Activated naive CD8-positive, alpha-beta T cell (primary cell): ENCODE measurements at regions not wholly inside any gene's neighbourhood (a gene's known extent, or its start where the extent isn't known, plus 50 kb on each side); places are given as distances from the start of the nearest gene placed in this dataset.

ENCODE experiments used
- H3K27ac Mint-ChIP-seq: one replicate; pipeline ENCODE4 v1.8.0; 2021; ENCODE audit warnings: mixed read lengths
- H3K27me3 Mint-ChIP-seq: one replicate; pipeline ENCODE4 v1.8.0; 2021; ENCODE audit warnings: mixed read lengths
- H3K36me3 Mint-ChIP-seq: one replicate; pipeline ENCODE4 v1.8.0; 2021; ENCODE audit warnings: mixed read lengths
- H3K4me1 Mint-ChIP-seq: one replicate; pipeline ENCODE4 v1.8.0; 2021; ENCODE audit warnings: low read depth, mixed read lengths
- H3K4me3 Mint-ChIP-seq: one replicate; pipeline ENCODE4 v1.8.0; 2021; ENCODE audit warnings: mild to moderate bottlenecking, mixed read lengths
- H3K9me3 Mint-ChIP-seq: one replicate; pipeline ENCODE4 v1.8.0; 2021; ENCODE audit warnings: low read depth, mixed read lengths

DNA sequence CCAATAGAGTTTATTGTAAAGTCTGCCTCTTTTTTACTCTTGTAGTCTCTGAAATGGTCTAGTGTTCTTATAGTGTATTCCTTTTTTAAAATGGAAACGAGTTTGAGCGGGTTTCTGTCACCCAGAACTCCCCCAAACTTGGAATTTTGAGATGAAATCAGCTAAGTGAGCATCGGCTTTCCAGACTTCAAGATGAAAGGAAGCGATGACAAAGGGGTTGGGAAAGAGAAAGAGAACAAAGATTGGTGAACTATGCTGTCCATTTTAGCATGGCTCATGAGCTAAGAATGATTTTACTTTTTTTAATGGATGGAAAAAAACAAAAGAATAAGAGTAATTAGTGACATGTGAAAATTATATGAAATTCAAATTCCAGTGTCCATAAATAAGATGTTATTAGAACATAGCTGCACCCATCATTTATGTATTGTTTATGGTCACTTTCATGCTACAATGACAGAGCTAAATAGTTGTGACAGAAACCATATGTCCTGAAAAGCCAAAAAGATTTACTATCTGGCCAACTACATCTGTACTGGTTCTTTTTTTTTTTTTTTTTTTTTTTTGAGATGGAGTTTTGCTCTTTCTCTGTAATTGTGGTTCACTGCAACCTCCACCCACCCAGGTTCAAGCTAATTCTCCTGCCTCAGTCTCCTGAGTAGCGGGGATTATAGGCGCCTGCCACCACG, 52.7 kb upstream of the PDZRN3 start:
- H3K27me3 Mint-ChIP-seq = peaks cover 4% of the 10 kb centered on the region
- H3K9me3 Mint-ChIP-seq = peaks cover 6% of the 10 kb centered on the region
- H3K4me3 Mint-ChIP-seq = no peak overlapping the region
- H3K36me3 Mint-ChIP-seq = no peaks in the 10 kb centered on the region
- H3K27ac Mint-ChIP-seq = no peak overlapping the region
- no peaks in the 10 kb centered on the region for H3K4me1 Mint-ChIP-seq
